Parathyroid adenoma (tissue), 2 donors: ENCODE measurements at regions not wholly inside any gene's neighbourhood (a gene's known extent, or its start where the extent isn't known, plus 50 kb on each side); places are given as distances from the start of the nearest gene placed in this dataset.

Experiments
- H2AFZ ChIP-seq: fragments of 300-600 bp; sonication (generic); one replicate; pipeline ENCODE4 v1.7.0; 2017; ENCODE audit warnings: antibody characterized with exemption, mild to moderate bottlenecking
- H3K27ac ChIP-seq: fragments of 300-600 bp; sonication (generic); one replicate; pipeline ENCODE4 v1.7.0; 2017
- H3K27me3 ChIP-seq: fragments of 300-600 bp; sonication (generic); one replicate; pipeline ENCODE4 v1.7.0; 2017; ENCODE audit warnings: low read length; ENCODE audit not compliant: control insufficient read depth, insufficient read depth
- H3K36me3 ChIP-seq: fragments of 300-600 bp; sonication (generic); one replicate; pipeline ENCODE4 v1.7.0; 2017; ENCODE audit warnings: low read length; ENCODE audit not compliant: control insufficient read depth, insufficient read depth
- H3K4me1 ChIP-seq: fragments of 300-600 bp; sonication (generic); one replicate; pipeline ENCODE4 v1.7.0; 2017; ENCODE audit warnings: control low read depth
- H3K4me2 ChIP-seq: fragments of 300-600 bp; sonication (generic); one replicate; pipeline ENCODE4 v1.7.0; 2017; ENCODE audit warnings: low read length
- H3K4me3 ChIP-seq: fragments of 300-600 bp; sonication (generic); one replicate; pipeline ENCODE4 v1.7.0; 2017; ENCODE audit warnings: low read depth, low read length
- H3K79me2 ChIP-seq: fragments of 300-600 bp; sonication (generic); one replicate; pipeline ENCODE4 v1.7.0; 2017; ENCODE audit warnings: control low read depth
- H3K9ac ChIP-seq: fragments of 300-600 bp; sonication (generic); one replicate; pipeline ENCODE4 v1.7.0; 2017; ENCODE audit warnings: mild to moderate bottlenecking
- H3K9me3 ChIP-seq: fragments of 300-600 bp; sonication (generic); one replicate; pipeline ENCODE4 v1.7.0; 2017; ENCODE audit warnings: low read length; ENCODE audit not compliant: control insufficient read depth
- CTCF ChIP-seq: fragments of 300-600 bp; sonication (generic); IDR thresholded peaks from one replicate; pipeline ENCODE4 v1.7.0; 2017; ENCODE audit warnings: antibody characterized with exemption, mild to moderate bottlenecking
- donor health status: primary hyperparathyroidism.

DNA sequence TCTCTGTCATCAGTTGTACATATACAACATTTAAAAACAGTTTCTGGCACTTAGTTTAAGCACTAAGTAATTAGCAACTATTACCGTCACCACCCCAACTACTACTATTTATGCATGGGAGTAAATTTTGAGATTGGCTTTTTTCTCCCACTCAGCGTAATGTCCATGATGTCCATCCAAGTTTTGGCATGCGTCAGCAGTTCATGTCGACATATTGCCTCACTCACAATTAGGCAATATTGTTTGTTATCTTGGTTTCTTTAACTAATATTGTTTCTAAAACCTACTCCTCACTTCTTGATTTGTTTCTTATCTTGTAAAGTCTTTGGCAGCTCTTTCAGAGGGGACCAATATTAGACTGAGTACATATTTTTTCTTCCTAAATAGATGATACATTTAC is 131.3 kb downstream of the KCNJ18 start:
- no peak overlapping the region for H3K4me3 ChIP-seq
- no peaks in the 10 kb centered on the region for H3K9me3 ChIP-seq
- H3K36me3 ChIP-seq, result no peaks in the 10 kb centered on the region
- H3K27ac ChIP-seq, result no peak overlapping the region
- H3K27me3 ChIP-seq, result no peaks in the 10 kb centered on the region
- H2AFZ ChIP-seq, result no peak overlapping the region
- no peak overlapping the region for H3K4me2 ChIP-seq
- no peak overlapping the region for H3K9ac ChIP-seq
- no peaks in the 10 kb centered on the region for H3K79me2 ChIP-seq
- H3K4me1 ChIP-seq, result no peaks in the 10 kb centered on the region
- no peak for TF ChIP-seq CTCF

DNA sequence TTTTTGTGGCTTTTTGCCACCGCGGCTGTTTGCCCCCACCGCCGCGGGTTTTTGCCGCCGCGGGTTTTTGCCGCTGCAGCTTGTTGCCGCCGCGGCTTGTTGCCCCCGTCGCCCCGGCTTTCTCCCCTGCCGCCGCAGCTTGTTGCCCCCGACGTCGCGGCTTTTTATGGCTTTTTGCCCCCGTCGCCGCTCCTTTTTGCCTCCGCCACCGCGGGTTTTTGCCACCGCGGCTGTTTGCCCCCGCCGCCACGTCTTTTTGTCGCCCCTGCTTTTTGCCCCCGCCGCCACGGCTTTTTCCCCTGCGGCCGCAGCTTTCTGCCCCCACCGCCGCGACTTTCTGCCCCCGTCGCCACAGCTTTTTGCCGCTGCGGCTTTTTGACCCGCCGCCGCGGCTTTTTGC is 149.5 kb downstream of the KCNJ18 start:
- H3K4me3 ChIP-seq, result no peak overlapping the region
- H3K9me3 ChIP-seq, result no peaks in the 10 kb centered on the region
- H3K9ac ChIP-seq, result no peak overlapping the region
- TF ChIP-seq CTCF, result no peak
- no peak overlapping the region for H2AFZ ChIP-seq
- H3K79me2 ChIP-seq, result no peaks in the 10 kb centered on the region
- H3K27me3 ChIP-seq, result no peaks in the 10 kb centered on the region
- no peak overlapping the region for H3K27ac ChIP-seq
- no peaks in the 10 kb centered on the region for H3K36me3 ChIP-seq
- H3K4me1 ChIP-seq, result no peaks in the 10 kb centered on the region
- H3K4me2 ChIP-seq, result no peak overlapping the region

- Histone ChIP-seq H3K79me2 (no peaks in the 10 kb centered on the region), H3K9me3 (no peaks in the 10 kb centered on the region), H3K27ac (no peak overlapping the region), H3K9ac (no peak overlapping the region), H3K36me3 (no peaks in the 10 kb centered on the region), H3K4me3 (no peak overlapping the region), H3K27me3 (no peaks in the 10 kb centered on the region), H3K4me1 (no peaks in the 10 kb centered on the region), H2AFZ (no peak overlapping the region), H3K4me2 (peak overlapping the region; percentile 26)
- TF ChIP-seq CTCF, result no peak
These were observed 150.3 kb downstream of the KCNJ18 start for GRCh38 chr17:21842332-21843317.

- H3K79me2 ChIP-seq, result no peaks in the 10 kb centered on the region
- no peak overlapping the region for H3K9ac ChIP-seq
- H3K36me3 ChIP-seq, result no peaks in the 10 kb centered on the region
- no peaks in the 10 kb centered on the region for H3K27me3 ChIP-seq
- no peak overlapping the region for H3K4me2 ChIP-seq
- H3K9me3 ChIP-seq, result no peaks in the 10 kb centered on the region
- no peak overlapping the region for H3K27ac ChIP-seq
- H3K4me1 ChIP-seq, result no peaks in the 10 kb centered on the region
- H3K4me3 ChIP-seq, result no peak overlapping the region
- no peak for TF ChIP-seq CTCF
- no peak overlapping the region for H2AFZ ChIP-seq
These were observed 151.1 kb downstream of the KCNJ18 start for GRCh38 chr17:21843318-21843865.
